Lower lobe of right lung (tissue), 2 donors: ENCODE measurements at regions not wholly inside any gene's neighbourhood (a gene's known extent, or its start where the extent isn't known, plus 50 kb on each side); places are given as distances from the start of the nearest gene placed in this dataset.

ENCODE experiments used
- ATAC-seq, 2 donors: fragments of 200-7000 bp; cut with Tn5 transposase; one replicate each; pipeline ENCODE4 v1.9.1; 2020 to 2022; ENCODE audit warnings: mild to moderate bottlenecking in 2 of 2, moderate library complexity in 2 of 2
- DNase-seq: peaks from one replicate; pipeline ENCODE4 v3.0.0-alpha.2; 2020
- H3K27ac ChIP-seq: fragments of 200-600 bp; one replicate; pipeline ENCODE4 v1.8.0; 2022
- H3K27me3 ChIP-seq: fragments of 200-600 bp; one replicate; pipeline ENCODE4 v1.8.0; 2022; ENCODE audit warnings: low read depth
- H3K36me3 ChIP-seq: fragments of 200-600 bp; one replicate; pipeline ENCODE4 v1.8.0; 2022; ENCODE audit warnings: mild to moderate bottlenecking
- H3K4me1 ChIP-seq: fragments of 200-600 bp; one replicate; pipeline ENCODE4 v1.8.0; 2022
- H3K4me3 ChIP-seq: fragments of 200-600 bp; one replicate; pipeline ENCODE4 v1.8.0; 2022; ENCODE audit warnings: mild to moderate bottlenecking
- H3K9me3 ChIP-seq: fragments of 200-600 bp; one replicate; pipeline ENCODE4 v1.8.0; 2022
- intact Hi-C: fragments of 100-400 bp; cut with DNase I; formaldehyde crosslinking; loops from one replicate; pipeline ENCODE4 v1.11.0; 2022
- TF ChIP-seq, protein P1 (sequence below): fragments of 200-600 bp; IDR thresholded peaks from one replicate; pipeline ENCODE4 v1.8.0; 2022; ENCODE audit warnings: antibody characterized with exemption, mild to moderate bottlenecking
- donor health status: DM: no; HTN: yes; CAD: no; lungs with severe emphysema.

DNA sequence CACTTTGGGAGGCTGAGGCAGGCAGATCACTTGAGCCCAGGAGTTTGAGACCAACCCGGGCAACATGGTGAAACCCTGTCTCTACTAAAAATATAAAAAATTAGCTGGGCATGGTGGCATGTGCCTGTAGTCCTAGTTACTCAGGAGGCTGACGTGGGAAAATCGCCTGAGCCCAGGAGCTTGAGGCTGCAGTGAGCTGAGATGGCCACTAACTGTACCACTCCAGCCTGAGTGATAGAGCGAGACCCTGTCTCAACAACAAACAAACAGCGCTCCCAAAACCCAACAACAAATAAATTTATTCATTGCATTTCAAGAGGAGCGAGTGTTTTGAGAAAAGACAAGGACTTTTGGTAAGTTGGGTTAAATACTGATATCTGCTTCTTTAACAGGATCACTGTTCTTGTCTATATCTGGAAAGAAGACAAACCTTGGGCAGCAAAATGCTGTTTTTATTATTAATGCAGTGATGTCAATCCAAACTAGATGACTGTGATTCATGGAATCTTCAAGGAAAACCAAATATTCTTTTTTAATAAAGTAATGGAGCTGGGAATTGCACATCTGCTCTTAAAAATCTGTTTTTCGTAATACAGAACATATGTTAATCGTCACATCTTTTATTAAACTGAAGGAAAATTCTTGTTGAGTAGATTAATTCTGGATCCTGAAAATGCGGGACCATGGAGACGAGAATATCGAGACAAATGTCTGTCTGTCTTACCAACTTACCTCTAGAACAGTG lies 90.8 kb upstream of the LIMCH1 start:
- peaks cover 34% of the 10 kb centered on the region for H3K4me1 ChIP-seq
- intact Hi-C loops: no loop called here
- H3K27me3 ChIP-seq: no peaks in the 10 kb centered on the region
- ATAC-seq (no peak), DNase-seq (no peak)
- no peaks in the 10 kb centered on the region for H3K36me3 ChIP-seq
- no peaks in the 10 kb centered on the region for H3K9me3 ChIP-seq
- H3K4me3 ChIP-seq: no peak overlapping the region
- no peak overlapping the region for H3K27ac ChIP-seq
- TF ChIP-seq, protein P1, sequence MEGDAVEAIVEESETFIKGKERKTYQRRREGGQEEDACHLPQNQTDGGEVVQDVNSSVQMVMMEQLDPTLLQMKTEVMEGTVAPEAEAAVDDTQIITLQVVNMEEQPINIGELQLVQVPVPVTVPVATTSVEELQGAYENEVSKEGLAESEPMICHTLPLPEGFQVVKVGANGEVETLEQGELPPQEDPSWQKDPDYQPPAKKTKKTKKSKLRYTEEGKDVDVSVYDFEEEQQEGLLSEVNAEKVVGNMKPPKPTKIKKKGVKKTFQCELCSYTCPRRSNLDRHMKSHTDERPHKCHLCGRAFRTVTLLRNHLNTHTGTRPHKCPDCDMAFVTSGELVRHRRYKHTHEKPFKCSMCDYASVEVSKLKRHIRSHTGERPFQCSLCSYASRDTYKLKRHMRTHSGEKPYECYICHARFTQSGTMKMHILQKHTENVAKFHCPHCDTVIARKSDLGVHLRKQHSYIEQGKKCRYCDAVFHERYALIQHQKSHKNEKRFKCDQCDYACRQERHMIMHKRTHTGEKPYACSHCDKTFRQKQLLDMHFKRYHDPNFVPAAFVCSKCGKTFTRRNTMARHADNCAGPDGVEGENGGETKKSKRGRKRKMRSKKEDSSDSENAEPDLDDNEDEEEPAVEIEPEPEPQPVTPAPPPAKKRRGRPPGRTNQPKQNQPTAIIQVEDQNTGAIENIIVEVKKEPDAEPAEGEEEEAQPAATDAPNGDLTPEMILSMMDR: no peak

DNA sequence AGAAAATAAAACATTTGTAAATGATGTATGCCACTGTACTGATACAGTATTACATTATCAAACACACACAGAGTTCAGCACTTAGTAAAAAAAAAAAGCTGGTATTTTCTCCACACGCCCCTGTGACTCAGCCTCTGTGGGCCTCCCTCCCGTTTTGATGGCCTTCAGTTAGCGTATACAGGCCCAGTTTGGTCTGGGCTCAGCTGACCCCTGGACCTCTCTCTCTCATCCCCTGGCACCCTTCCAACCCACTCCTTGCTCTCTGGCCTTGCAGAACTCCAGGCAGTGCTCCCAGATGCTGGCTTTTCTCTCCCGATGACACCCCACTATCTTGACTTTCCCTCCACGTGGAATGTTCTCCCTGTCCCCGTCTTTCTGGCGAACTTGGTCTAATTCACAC lies 89.0 kb upstream of the LIMCH1 start:
- DNase-seq (no peak), ATAC-seq (peak in 1 of 2 donors; percentile 25)
- H3K36me3 ChIP-seq: no peaks in the 10 kb centered on the region
- H3K27me3 ChIP-seq: no peaks in the 10 kb centered on the region
- intact Hi-C loops: no loop called here
- H3K27ac ChIP-seq: no peak overlapping the region
- no peaks in the 10 kb centered on the region for H3K9me3 ChIP-seq
- TF ChIP-seq, protein P1: no peak
- peaks cover 21% of the 10 kb centered on the region for H3K4me1 ChIP-seq
- H3K4me3 ChIP-seq: no peak overlapping the region

DNA sequence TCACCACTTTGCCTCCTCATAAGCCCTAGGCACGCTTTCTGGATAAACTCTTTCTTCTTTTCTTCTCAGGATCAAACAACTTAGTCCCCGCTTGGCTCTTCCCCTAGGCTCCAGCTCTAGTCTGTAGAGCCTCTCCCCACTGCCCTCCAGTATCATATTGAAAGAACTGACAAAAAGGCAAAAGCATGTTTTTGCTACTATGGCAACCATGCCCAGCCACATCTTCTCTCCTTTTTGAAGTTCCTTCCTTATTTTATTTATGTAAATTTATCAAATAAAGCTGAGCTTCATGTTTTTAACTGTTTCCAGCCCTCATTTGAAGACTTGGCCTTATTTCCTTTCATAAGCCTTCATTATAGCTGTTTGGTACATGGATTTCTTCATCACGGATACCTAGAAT lies 86.0 kb upstream of the LIMCH1 start:
- H3K27ac ChIP-seq: peak overlapping the region; percentile 22

DNA sequence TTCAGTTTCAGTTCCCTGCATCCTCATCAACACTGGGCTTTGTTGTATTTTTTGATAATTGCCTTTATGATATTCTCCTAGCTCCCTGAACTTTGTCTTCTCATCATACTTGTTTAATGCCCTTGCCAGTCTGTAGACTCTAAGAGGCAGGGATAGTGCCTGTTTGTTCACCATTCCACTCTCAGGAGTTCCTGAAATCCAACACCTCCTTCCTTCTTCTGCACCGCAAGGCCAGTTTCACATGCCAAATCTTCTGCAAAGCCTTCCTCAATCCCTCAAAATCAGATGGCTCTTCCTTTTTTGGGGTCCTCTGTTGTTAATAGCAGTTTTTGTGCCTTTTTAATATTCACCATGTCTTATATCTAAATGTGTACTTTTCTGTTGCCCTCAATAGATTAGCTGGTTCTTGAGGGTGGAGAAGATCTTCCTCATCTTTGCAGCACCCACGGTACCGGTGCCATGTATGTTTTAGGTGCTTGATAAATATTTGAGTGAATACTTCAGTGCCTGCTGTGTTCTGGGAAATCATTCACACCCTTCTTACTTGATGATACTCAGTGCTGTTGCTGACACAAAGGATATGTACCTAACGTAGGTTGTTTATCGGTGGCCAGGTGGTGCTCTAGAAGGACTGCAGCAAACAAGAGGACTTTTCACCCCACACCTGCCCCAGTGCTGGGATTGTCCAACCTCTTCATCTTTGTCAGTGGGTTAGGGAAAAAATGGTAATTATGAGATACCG lies 85.3 kb upstream of the LIMCH1 start:
- peak overlapping the region; percentile 22 for H3K27ac ChIP-seq
- H3K27me3 ChIP-seq: no peaks in the 10 kb centered on the region
- no peaks in the 10 kb centered on the region for H3K36me3 ChIP-seq
- DNase-seq (no peak), ATAC-seq (peak; percentile 72 to 75)
- no peak overlapping the region for H3K4me3 ChIP-seq
- TF ChIP-seq, protein P1: no peak
- H3K4me1 ChIP-seq: peaks cover 46% of the 10 kb centered on the region
- intact Hi-C loops: no loop called here
- no peaks in the 10 kb centered on the region for H3K9me3 ChIP-seq

More for the DNA sequence above, 86.0 kb upstream of the LIMCH1 start:
- Histone ChIP-seq H3K36me3 (no peaks in the 10 kb centered on the region), H3K9me3 (no peaks in the 10 kb centered on the region), H3K4me3 (no peak overlapping the region), H3K4me1 (peaks cover 46% of the 10 kb centered on the region), H3K27me3 (no peaks in the 10 kb centered on the region)
- TF ChIP-seq, protein P1: no peak
- ATAC-seq (no peak), DNase-seq (no peak)
- intact Hi-C loops: no loop called here

DNA sequence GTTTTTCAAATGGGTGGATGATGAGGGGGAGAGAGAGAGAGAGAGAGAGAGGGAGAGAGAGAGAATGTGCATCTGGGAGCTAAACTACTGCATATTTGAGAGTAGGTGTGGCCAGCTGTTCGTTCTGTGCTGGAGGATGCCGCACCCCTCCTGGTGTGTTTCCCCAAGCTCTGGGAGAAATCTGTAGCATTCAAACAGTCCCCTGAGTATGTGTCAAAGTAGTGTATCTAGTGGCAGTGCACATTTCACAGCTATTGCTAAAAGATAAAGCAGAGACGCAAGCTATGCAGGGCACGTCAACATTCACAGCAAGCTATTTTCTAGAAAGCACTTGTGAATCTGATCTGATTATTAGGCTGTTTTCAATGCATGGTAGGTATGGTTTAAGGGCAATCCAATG lies 83.5 kb upstream of the LIMCH1 start:
- no peaks in the 10 kb centered on the region for H3K9me3 ChIP-seq
- TF ChIP-seq, protein P1: no peak
- no peak overlapping the region for H3K4me3 ChIP-seq
- ATAC-seq (peak; percentile 84 to 88), DNase-seq (peak; percentile 58)
- no peak overlapping the region for H3K27ac ChIP-seq
- H3K36me3 ChIP-seq: no peaks in the 10 kb centered on the region
- H3K4me1 ChIP-seq: peaks cover 52% of the 10 kb centered on the region
- intact Hi-C loops: no loop called here
- no peaks in the 10 kb centered on the region for H3K27me3 ChIP-seq
